PC-9 (cell line): ENCODE measurements at regions not wholly inside any gene's neighbourhood (a gene's known extent, or its start where the extent isn't known, plus 50 kb on each side); places are given as distances from the start of the nearest gene placed in this dataset.

Source experiments
- BruUV-seq: library from RNA; stranded (reverse); fragments of 400-500 nt; replicated peaks from 2 replicates; lab custom pipeline; 2021; lab: Mats Ljungman, UMichigan
- CTCF ChIA-PET: fragments of 300-600 bp; sonication (Branson Sonifier 250); formaldehyde crosslinking; loops from one replicate; lab custom pipeline; 2022; ENCODE audit warnings: antibody characterized with exemption; lab: Charles Lee
- POLR2A ChIA-PET: fragments of 300-600 bp; sonication (Branson Sonifier 250); formaldehyde crosslinking; loops from one replicate; lab custom pipeline; 2022; ENCODE audit warnings: antibody characterized with exemption; ENCODE audit not compliant: unreplicated experiment; lab: Charles Lee
- DNase-seq, 2 experiments: peaks; one replicate each; pipeline versions ENCODE4 v3.0.0 to v3.0.0-alpha.2; 2015 to 2022; ENCODE audit warnings: mixed read lengths in 1 of 2
- H2AFZ ChIP-seq: fragments of 200-600 bp; sonication (generic); 2 replicates; pipeline ENCODE4 v1.8.1; 2017; ENCODE audit warnings: antibody characterized with exemption
- H3F3A ChIP-seq: fragments of 200-600 bp; sonication (generic); 2 replicates; pipeline ENCODE4 v1.8.1; 2017; ENCODE audit warnings: antibody characterized with exemption, mild to moderate bottlenecking, low read depth; ENCODE audit not compliant: insufficient read depth
- H3K27ac ChIP-seq: fragments of 200-600 bp; sonication (generic); 2 replicates; pipeline ENCODE4 v1.6.1; 2016; ENCODE audit warnings: mixed run types
- H3K27me3 ChIP-seq: fragments of 200-600 bp; sonication (generic); 2 replicates; pipeline ENCODE4 v1.6.1; 2016; ENCODE audit warnings: low read depth, mixed run types; ENCODE audit not compliant: insufficient read depth
- H3K36me3 ChIP-seq: fragments of 200-600 bp; sonication (generic); 2 replicates; pipeline ENCODE4 v1.6.1; 2016; ENCODE audit warnings: low read depth, mixed run types
- H3K4me1 ChIP-seq: fragments of 200-600 bp; sonication (generic); replicated peaks from 2 replicates; pipeline ENCODE4 v1.6.1; 2016; ENCODE audit warnings: mixed run types; ENCODE audit not compliant: insufficient read depth
- H3K4me2 ChIP-seq: fragments of 200-600 bp; sonication (generic); 2 replicates; pipeline ENCODE4 v1.6.1; 2017; ENCODE audit warnings: mixed run types
- H3K4me3 ChIP-seq: fragments of 200-600 bp; sonication (generic); 2 replicates; pipeline ENCODE4 v1.6.1; 2016; ENCODE audit warnings: mixed run types
- H3K79me2 ChIP-seq: fragments of 200-600 bp; sonication (generic); 2 replicates; pipeline ENCODE4 v1.6.1; 2017; ENCODE audit warnings: low read depth, mixed run types
- H3K9me2 ChIP-seq: fragments of 200-600 bp; sonication (generic); 2 replicates; pipeline ENCODE4 v1.8.1; 2017; ENCODE audit warnings: mild to moderate bottlenecking; ENCODE audit not compliant: insufficient read depth
- H3K9me3 ChIP-seq: fragments of 200-600 bp; sonication (generic); 2 replicates; pipeline ENCODE4 v1.8.1; 2016; ENCODE audit warnings: low read depth; ENCODE audit not compliant: insufficient read depth
- H4K20me1 ChIP-seq: fragments of 200-600 bp; sonication (generic); 2 replicates; pipeline ENCODE4 v1.8.1; 2017; ENCODE audit not compliant: insufficient read depth
- CTCF ChIP-seq: fragments of 200-600 bp; sonication (generic); conservative IDR thresholded peaks from 2 replicates; pipeline ENCODE4 v1.6.1; 2017; ENCODE audit warnings: mixed run types, antibody characterized with exemption, mild to moderate bottlenecking, moderate library complexity
- EZH2 ChIP-seq: fragments of 200-600 bp; sonication (generic); IDR thresholded peaks from 2 replicates; pipeline ENCODE4 v1.8.0; 2017; ENCODE audit warnings: antibody characterized with exemption, low read depth
- intact Hi-C: fragments of 100-400 bp; cut with micrococcal nuclease; formaldehyde crosslinking; loops from one replicate; pipeline ENCODE4 v1.10.0; 2022; ENCODE audit not compliant: unreplicated experiment

DNA sequence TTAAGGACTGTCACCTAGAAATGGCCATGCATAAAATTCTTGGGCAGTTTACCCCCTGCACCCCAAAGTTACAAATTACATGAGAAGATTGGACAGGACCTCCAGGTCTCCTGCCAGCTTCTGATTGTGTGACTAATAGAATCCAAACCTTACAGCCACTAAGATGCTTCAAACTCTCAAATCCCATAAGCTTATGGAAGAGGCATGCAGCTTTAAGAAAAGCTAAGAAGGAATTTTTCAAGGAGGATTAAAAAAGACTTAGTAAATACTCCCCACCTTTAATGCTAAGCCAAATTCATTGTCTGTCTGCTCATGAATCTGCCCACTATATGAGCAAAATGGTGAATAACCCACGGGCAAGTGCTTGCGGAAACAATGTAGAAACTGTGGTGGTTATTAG is 86.3 kb downstream of the MAIP1 start:
- TF ChIP-seq CTCF (no peak), EZH2 (no peak)
- H3K79me2 ChIP-seq = no peaks in the 10 kb centered on the region
- no peak overlapping the region for H3K4me2 ChIP-seq
- H3K36me3 ChIP-seq = no peaks in the 10 kb centered on the region
- intact Hi-C loops = loop anchor here (5.0 kb wide), 1 partner anchor 261 kb away; no protein-coding TSS in a partner anchor
- H3K9me2 ChIP-seq = peaks cover 4% of the 10 kb centered on the region; the same call in 1 of the 2 replicates
- no peaks in the 10 kb centered on the region for H3K27me3 ChIP-seq
- no peaks in the 10 kb centered on the region for H3F3A ChIP-seq
- H4K20me1 ChIP-seq = no peaks in the 10 kb centered on the region
- peaks cover 12% of the 10 kb centered on the region; the same call in 1 of the 2 replicates for H3K4me1 ChIP-seq
- ChIA-PET POLR2A (no interaction called here), CTCF (no interaction called here)
- peaks cover 7% of the 10 kb centered on the region; the same call in 1 of the 2 replicates for H3K9me3 ChIP-seq
- BruUV-seq = no TSS peak
- H3K4me3 ChIP-seq = no peak overlapping the region
- DNase-seq = no peak
- no peak overlapping the region for H3K27ac ChIP-seq
- H2AFZ ChIP-seq = no peak overlapping the region

DNA sequence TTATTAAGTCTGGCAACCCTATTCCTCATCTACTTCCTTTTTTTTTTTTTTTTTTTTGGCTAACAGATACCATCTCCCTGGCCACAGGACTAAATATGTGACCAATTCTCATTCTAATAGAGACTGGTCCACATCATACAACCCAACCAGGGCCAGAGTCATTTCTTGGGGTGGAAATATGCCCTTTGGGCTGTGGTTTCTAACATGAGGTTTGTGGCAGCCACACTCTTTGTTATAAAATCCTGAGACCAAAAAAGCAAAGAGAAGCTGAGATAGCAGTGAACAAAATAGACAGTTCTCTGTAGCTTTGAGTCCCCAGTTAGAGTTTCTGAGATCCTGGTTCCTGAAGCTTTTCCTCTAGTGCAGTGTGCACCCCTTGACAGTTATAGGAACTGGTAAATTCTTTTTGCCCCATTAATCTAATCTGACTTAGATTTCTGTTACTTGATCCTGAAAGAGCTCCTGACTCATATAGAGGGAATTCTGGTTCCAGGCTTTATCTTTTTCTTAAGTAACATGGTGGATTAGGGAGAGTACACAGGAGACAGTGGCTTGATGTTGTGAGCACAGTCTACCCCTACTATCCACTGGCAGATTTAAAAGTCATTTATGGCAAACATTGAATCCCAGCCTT is 86.8 kb downstream of the MAIP1 start:
- BruUV-seq = no TSS peak
- peak in 1 of 2 experiments; percentile 74 for DNase-seq
- ChIA-PET CTCF (no interaction called here), POLR2A (interaction anchor here (0.6 kb wide), 1 partner anchor 43 kb away, joined by 4 read pairs; no protein-coding TSS in a partner anchor)
- Histone ChIP-seq H4K20me1 (no peaks in the 10 kb centered on the region), H3F3A (no peaks in the 10 kb centered on the region), H3K4me2 (0 out of 2 replicates have a peak overlapping the region, but pooled peaks have one; percentile 12), H3K9me2 (peaks cover 4% of the 10 kb centered on the region; the same call in 1 of the 2 replicates), H2AFZ (no peak overlapping the region), H3K4me3 (no peak overlapping the region), H3K4me1 (peaks cover 12% of the 10 kb centered on the region; the same call in 1 of the 2 replicates), H3K9me3 (peaks cover 7% of the 10 kb centered on the region; the same call in 1 of the 2 replicates), H3K27ac (no peak overlapping the region), H3K79me2 (no peaks in the 10 kb centered on the region), H3K27me3 (no peaks in the 10 kb centered on the region), H3K36me3 (no peaks in the 10 kb centered on the region)
- intact Hi-C loops = loop anchor here (5.0 kb wide), 1 partner anchor 260 kb away; no protein-coding TSS in a partner anchor
- TF ChIP-seq EZH2 (no peak), CTCF (no peak)

DNA sequence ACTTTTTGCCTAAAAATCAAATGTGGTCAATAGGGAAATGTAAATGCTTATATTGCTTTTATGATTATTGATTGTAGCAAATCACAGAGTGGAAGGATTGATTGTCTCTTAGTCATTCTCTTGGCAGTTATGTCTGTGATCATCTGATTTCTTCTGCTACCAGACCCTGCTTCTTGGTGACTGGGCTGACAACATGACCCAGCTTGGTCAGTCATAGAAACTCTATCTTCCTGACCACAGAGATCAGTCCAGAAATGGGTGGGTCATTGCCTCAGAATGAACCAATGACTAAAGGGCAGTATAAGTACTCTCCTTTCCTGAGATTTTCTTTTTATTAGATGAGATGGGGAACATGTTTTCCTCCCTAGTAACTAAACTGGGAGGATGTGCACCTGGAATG is 87.6 kb downstream of the MAIP1 start:
- Histone ChIP-seq H3K4me2 (no peak overlapping the region), H3K27me3 (no peaks in the 10 kb centered on the region), H3F3A (no peaks in the 10 kb centered on the region), H3K27ac (no peak overlapping the region), H2AFZ (no peak overlapping the region), H4K20me1 (no peaks in the 10 kb centered on the region), H3K79me2 (no peaks in the 10 kb centered on the region), H3K4me1 (peaks cover 12% of the 10 kb centered on the region; the same call in 1 of the 2 replicates), H3K9me2 (peaks cover 4% of the 10 kb centered on the region; the same call in 1 of the 2 replicates), H3K9me3 (peaks cover 7% of the 10 kb centered on the region; the same call in 1 of the 2 replicates), H3K36me3 (no peaks in the 10 kb centered on the region), H3K4me3 (no peak overlapping the region)
- TF ChIP-seq CTCF (no peak), EZH2 (no peak)
- POLR2A ChIA-PET = no interaction called here
- CTCF ChIA-PET = no interaction called here
- no TSS peak for BruUV-seq
- DNase-seq = no peak
- intact Hi-C loops = loop anchor here (5.0 kb wide), 1 partner anchor 259 kb away; no protein-coding TSS in a partner anchor
